ENCODE measurements at regions not wholly inside any gene's neighbourhood (a gene's known extent, or its start where the extent isn't known, plus 50 kb on each side); places are given as distances from the start of the nearest gene placed in this dataset.

DNA sequence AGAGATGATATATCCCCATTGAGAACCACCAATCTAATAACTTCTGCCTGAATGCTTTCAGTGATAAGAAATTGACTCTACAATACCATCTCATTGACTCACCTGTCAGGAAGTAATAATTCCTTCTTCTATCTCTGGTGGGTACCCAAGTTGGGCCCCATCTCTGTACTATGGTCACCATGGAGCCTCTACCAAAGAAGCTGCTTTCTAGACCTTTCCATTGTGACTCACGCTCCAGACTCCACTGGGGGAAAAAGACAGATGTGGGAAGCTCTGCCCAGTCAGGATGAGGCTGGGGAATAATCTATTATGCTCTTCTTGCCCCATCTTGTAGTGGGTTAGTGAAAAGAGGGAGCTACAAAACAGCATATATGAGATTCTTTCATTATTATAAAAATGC is 100.4 kb downstream of the COPRS start:
- in situ Hi-C loops (cut with MboI; ENCODE audit: low sequenced_read_pairs, unreplicated experiment): no loop called here
- TF ChIP-seq, protein P1, sequence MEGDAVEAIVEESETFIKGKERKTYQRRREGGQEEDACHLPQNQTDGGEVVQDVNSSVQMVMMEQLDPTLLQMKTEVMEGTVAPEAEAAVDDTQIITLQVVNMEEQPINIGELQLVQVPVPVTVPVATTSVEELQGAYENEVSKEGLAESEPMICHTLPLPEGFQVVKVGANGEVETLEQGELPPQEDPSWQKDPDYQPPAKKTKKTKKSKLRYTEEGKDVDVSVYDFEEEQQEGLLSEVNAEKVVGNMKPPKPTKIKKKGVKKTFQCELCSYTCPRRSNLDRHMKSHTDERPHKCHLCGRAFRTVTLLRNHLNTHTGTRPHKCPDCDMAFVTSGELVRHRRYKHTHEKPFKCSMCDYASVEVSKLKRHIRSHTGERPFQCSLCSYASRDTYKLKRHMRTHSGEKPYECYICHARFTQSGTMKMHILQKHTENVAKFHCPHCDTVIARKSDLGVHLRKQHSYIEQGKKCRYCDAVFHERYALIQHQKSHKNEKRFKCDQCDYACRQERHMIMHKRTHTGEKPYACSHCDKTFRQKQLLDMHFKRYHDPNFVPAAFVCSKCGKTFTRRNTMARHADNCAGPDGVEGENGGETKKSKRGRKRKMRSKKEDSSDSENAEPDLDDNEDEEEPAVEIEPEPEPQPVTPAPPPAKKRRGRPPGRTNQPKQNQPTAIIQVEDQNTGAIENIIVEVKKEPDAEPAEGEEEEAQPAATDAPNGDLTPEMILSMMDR (IDR thresholded peaks at IDR 0.05; ENCODE audit: borderline replicate concordance, control extremely low read depth, extremely low read depth, insufficient read depth, missing control alignments): no peak
- no peak for DNase-seq (ENCODE audit: low spot score)

DNA sequence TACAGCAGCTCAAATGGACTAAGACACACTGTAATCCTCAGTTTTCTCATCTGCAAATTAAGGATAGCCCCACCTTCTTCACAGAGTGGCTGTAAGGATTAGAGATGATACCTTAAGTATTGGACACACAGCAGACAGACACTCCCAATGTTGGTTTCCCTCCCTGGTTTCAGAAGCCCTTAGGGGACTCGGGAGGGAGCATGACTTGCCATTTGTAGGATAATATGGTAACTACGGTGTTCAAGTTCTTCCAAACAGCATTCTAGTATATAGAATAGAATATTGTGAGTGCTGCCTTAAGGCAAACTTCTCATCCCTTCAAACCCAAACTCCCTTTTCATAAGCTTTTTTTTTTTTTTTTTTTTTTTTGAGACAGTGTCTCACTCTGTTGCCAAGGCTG is 101.9 kb downstream of the COPRS start:
- DNase-seq (ENCODE audit: low spot score): no peak
- in situ Hi-C loops (cut with MboI; ENCODE audit: low sequenced_read_pairs, unreplicated experiment): no loop called here
- TF ChIP-seq, protein P1 (IDR thresholded peaks at IDR 0.05; ENCODE audit: borderline replicate concordance, control extremely low read depth, extremely low read depth, insufficient read depth, missing control alignments): no peak

DNA sequence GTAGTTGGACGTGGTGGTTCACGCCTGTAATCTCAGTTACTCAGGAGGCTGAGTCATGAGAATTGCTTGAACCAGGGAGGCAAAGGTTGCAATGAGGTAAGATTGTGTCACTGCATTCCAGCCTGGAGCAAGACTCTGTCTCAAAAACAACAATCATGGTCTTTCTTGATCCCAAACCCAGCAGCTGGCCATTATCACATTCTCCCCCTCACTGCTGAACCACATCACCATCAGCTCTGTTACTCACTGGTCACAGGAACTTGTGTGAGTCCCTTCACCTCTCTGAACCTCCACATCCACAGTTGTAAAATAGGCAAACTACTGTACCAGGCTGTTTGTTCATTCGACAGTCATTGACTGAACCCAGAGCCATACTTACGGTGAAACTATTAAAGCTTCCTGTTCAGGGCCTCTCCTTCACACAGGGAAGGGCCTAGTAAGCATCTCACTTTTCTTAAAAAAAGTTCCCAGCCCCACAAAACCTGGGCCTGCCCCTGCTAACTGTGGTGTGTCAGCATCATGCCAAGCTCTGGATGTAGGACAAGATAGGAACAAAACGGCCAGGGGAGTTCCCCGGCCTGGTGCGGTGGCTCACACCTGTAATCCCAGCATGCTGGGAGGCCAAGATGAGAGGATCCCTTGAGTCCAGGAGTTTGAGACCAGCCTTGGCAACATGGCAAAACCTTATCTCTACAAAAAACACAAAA is 104.7 kb downstream of the COPRS start:
- TF ChIP-seq, protein P1 (IDR thresholded peaks at IDR 0.05; ENCODE audit: borderline replicate concordance, control extremely low read depth, extremely low read depth, insufficient read depth, missing control alignments): no peak
- no peak for DNase-seq (ENCODE audit: low spot score)
- in situ Hi-C loops (cut with MboI; ENCODE audit: low sequenced_read_pairs, unreplicated experiment): no loop called here

DNA sequence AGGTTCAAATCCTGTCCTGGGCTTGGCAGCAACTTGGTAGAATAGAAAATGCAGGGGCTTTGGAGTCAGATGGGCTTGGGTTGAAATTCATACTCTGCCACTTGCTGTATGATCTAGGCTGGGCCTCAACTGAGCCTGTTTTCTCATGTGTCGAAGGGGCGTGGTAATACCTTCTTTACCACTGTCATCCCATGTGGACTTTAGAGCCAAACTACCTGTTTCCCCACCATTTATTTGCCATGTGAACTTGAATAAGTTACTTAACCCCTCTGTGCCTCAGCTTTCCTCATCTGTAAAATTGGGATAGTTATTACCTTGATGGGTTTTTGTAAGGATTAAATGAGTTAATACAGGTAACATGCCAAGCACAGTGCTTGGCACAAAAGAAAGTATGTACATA is 106.0 kb downstream of the COPRS start:
- TF ChIP-seq, protein P1 (IDR thresholded peaks at IDR 0.05; ENCODE audit: borderline replicate concordance, control extremely low read depth, extremely low read depth, insufficient read depth, missing control alignments): no peak
- no peak for DNase-seq (ENCODE audit: low spot score)
- in situ Hi-C loops (cut with MboI; ENCODE audit: low sequenced_read_pairs, unreplicated experiment): no loop called here

DNA sequence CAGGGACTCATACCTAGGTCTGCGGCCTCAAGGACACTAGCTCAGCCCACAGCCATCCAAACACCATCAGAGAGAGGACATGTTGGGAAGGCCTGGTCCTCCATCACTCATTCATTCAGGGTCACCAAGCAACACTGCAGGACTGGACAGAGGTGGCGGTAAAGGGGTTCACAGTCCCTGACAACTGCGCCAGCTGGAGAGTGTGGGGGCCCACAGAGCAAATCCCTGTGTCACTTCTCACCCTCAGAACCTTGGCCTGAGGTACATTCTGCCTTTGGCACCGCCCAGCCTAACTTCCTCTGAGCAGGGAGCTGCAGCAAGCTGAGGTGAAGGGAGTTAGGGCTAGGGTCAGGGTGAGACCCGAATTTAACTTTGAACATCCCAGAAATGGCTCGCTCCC is 106.5 kb downstream of the COPRS start:
- in situ Hi-C loops (cut with MboI; ENCODE audit: low sequenced_read_pairs, unreplicated experiment): no loop called here
- TF ChIP-seq, protein P1 (IDR thresholded peaks at IDR 0.05; ENCODE audit: borderline replicate concordance, control extremely low read depth, extremely low read depth, insufficient read depth, missing control alignments): no peak
- no peak for DNase-seq (ENCODE audit: low spot score)

DNA sequence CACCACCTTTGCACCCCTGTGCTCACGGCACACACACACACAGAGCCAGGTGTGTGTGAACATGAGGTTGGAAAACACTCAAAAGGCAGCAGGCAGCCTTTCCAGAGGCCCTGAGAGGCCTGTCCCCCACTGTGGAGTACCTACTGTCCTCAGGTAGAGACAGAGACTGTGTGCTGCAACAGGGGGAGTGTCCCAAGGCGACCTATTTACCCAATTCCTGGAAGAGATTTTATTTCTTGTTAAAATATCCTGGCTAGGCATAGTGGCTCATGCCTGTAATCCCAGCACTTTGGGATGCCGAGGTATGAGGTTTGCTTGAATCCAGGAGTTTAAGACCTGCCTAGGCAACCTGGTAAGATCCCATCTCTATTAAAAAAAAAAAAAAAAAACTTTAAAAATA is 108.5 kb downstream of the COPRS start:
- no peak for DNase-seq (ENCODE audit: low spot score)
- TF ChIP-seq, protein P1 (IDR thresholded peaks at IDR 0.05; ENCODE audit: borderline replicate concordance, control extremely low read depth, extremely low read depth, insufficient read depth, missing control alignments): no peak
- in situ Hi-C loops (cut with MboI; ENCODE audit: low sequenced_read_pairs, unreplicated experiment): no loop called here
